Mesodermal cell (in vitro differentiated cells): ENCODE measurements at regions not wholly inside any gene's neighbourhood (a gene's known extent, or its start where the extent isn't known, plus 50 kb on each side); places are given as distances from the start of the nearest gene placed in this dataset.

Experiments used
- H3K27ac ChIP-seq: 2 replicates; pipeline ENCODE4 v1.7.0; 2013; ENCODE audit warnings: mild to moderate bottlenecking, low read depth, low read length, moderate library complexity; ENCODE audit not compliant: severe bottlenecking
- H3K36me3 ChIP-seq: 2 replicates; pipeline ENCODE4 v1.7.1; 2013; ENCODE audit warnings: mild to moderate bottlenecking, low read length, moderate library complexity; ENCODE audit not compliant: control insufficient read depth, insufficient read depth
- H3K4me1 ChIP-seq: one replicate; pipeline ENCODE4 v1.7.1; 2013; ENCODE audit warnings: mild to moderate bottlenecking, low read length; ENCODE audit not compliant: insufficient read depth, control insufficient read depth, poor library complexity, severe bottlenecking
- H3K4me3 ChIP-seq: 2 replicates; pipeline ENCODE4 v1.7.0; 2013; ENCODE audit warnings: low read length, control low read depth, mild to moderate bottlenecking; ENCODE audit not compliant: insufficient read depth, poor library complexity, severe bottlenecking; ENCODE audit errors: extremely low read depth
- H3K9me3 ChIP-seq: 2 replicates; pipeline ENCODE4 v1.7.1; 2013; ENCODE audit warnings: mild to moderate bottlenecking, low read length, moderate library complexity; ENCODE audit not compliant: control insufficient read depth
- WGBS, 2 experiments: methylation state at CpG; one replicate each; pipeline ENCODE4 v1.1.5; 2013; ENCODE audit warnings: missing lambda C conversion rate in 2 of 2; ENCODE audit not compliant: insufficient coverage in 2 of 2; 5-methylcytosine and 5-hydroxymethylcytosine counted together

DNA sequence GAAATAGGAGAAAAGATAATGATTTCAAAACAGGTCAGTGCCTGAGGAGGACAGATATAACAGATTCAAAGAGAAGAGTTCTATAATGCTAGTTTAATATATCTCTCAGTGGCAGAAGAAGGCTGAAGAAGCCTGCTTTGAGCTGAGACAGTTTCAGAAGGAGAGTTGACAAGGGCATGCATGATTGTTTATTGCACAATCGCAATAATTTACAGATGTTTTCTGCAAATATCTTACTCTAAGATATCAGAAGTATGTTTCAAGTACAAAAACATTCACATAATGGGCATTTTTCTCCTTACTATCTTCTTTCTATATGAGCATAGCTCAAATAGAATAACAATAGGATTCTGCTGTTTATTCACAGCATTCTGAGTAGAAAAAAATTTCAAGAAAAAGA is 557.7 kb upstream of the NRSN1 start:
- H3K4me3 ChIP-seq = no peak overlapping the region
- no peaks in the 10 kb centered on the region for H3K36me3 ChIP-seq
- H3K27ac ChIP-seq = no peak overlapping the region
- no CpG with 5 or more reads among the region's 1 CpG for WGBS, 2 experiments
- H3K4me1 ChIP-seq = no peaks in the 10 kb centered on the region
- H3K9me3 ChIP-seq = no peaks in the 10 kb centered on the region

DNA sequence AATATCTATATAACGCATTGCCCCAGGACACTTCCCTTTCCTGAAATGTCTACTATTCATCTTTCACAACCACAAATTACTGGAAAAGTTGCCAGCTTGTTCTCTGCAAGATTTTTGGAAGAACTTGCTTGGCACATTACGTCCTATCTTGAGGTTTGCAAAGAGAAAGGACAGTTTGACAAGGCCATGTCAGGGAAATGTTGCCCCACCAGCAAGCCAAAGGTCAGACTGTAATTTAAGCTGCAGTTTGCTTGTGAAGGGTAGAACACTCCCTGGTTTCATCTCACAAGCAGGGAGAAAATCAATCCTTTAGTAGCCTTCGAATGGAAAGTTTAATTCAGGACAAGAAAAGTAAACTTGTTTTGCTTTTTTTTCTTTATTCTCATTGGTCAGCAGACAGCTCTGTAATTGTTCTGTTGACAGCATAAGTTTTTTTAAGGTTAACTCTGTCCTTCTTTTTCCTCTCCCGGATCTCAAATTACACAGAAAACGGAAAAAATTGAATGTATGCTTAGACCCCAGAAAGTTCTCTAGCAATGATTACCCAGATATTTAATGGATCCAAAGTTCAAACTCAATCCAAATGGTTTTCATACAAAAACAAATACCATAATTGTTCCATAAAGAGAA is 541.8 kb upstream of the NRSN1 start:
- no peaks in the 10 kb centered on the region for H3K36me3 ChIP-seq
- 92% methylated on average over 4 of the region's 5 CpGs for WGBS, 2 experiments
- H3K27ac ChIP-seq = no peak overlapping the region
- H3K4me1 ChIP-seq = no peaks in the 10 kb centered on the region
- no peak overlapping the region for H3K4me3 ChIP-seq
- no peaks in the 10 kb centered on the region for H3K9me3 ChIP-seq

DNA sequence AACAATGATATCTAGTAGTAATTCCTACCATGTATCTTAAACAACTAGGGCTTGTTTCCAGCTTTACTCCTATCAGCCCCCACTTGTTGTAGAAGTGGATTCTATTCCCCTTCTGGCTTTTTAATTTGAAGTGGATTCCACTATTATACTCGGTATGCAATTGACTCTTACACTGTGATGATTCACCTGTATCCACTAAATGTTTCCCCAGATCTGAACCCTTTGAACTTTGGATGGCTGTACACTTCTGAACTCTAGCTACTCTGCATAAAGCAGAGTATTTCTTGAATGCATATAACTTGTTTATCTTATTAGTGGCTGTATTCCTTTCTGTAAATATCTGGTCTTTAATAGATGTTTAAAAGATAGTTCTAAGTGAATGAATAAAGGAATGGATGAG is 538.4 kb upstream of the NRSN1 start:
- 100% methylated on average over 1 of the region's 1 CpG for WGBS, 2 experiments
- Histone ChIP-seq H3K27ac (no peak overlapping the region), H3K4me3 (no peak overlapping the region), H3K4me1 (no peaks in the 10 kb centered on the region), H3K36me3 (no peaks in the 10 kb centered on the region), H3K9me3 (no peaks in the 10 kb centered on the region)

- no peaks in the 10 kb centered on the region for H3K4me1 ChIP-seq
- H3K9me3 ChIP-seq = no peaks in the 10 kb centered on the region
- H3K27ac ChIP-seq = no peak overlapping the region
- H3K4me3 ChIP-seq = no peak overlapping the region
- H3K36me3 ChIP-seq = no peaks in the 10 kb centered on the region
- WGBS, 2 experiments = no CpG with 5 or more reads among the region's 2 CpGs
These were observed 536.2 kb upstream of the NRSN1 start for GRCh38 chr6:23589811-23590210.

DNA sequence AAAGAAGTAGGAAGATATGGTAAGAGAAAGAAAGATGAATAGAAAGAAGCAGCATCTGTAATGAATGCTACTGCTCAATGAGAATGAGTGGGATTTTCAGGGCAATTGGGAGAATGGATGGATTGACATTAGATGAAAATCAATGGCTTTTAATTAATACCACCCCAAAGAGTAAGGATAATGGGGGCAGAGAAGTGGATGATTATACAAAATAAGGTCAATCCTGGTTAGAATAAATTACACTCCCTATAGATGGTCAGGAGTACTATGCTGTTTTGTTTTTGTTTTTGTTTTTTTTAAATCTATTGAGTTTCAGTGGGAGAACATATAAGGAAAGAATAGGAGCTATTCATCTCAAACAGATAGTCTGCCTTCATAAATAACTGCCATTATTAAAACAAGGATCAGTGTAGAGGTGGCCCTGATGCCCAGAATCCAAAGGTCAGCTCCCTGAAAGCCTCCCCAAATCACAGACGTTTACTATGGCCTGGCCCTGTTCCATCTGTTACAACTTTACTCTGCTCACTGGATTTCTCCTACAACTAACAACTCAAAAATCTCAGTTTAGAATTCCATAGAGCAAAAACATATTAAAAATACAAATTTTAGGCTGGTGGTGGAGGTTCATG is 535.4 kb upstream of the NRSN1 start:
- H3K36me3 ChIP-seq = no peaks in the 10 kb centered on the region
- H3K9me3 ChIP-seq = no peaks in the 10 kb centered on the region
- 43% methylated on average over 1 of the region's 1 CpG; no CpG with 5 or more reads in 1 of the 2 experiments for WGBS, 2 experiments
- no peaks in the 10 kb centered on the region for H3K4me1 ChIP-seq
- H3K4me3 ChIP-seq = no peak overlapping the region
- H3K27ac ChIP-seq = no peak overlapping the region

DNA sequence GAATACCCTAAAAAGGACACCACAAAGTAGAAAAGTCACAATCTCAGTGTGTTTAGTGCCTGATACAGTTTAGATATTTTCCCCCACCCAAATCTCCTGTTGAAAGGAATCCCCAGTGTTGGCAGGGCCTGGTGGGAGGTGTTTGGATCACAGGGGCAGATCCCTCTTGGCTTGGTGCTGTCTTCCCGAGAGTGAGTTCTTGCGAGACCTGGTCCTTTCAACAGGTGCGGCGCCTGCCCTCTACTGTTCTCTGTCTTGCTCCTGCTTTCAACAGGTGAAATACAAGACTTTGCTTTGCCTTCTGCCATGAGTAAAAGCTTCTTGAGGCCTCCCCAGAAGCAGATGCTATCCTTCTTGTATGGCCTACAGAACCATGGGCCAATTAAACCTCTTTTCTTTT is 534.3 kb upstream of the NRSN1 start:
- Histone ChIP-seq H3K9me3 (no peaks in the 10 kb centered on the region), H3K4me3 (no peak overlapping the region), H3K36me3 (no peaks in the 10 kb centered on the region), H3K4me1 (no peaks in the 10 kb centered on the region), H3K27ac (no peak overlapping the region)
- WGBS, 2 experiments = 89 to 96% methylated on average over 3 to 4 of the region's 4 CpGs

DNA sequence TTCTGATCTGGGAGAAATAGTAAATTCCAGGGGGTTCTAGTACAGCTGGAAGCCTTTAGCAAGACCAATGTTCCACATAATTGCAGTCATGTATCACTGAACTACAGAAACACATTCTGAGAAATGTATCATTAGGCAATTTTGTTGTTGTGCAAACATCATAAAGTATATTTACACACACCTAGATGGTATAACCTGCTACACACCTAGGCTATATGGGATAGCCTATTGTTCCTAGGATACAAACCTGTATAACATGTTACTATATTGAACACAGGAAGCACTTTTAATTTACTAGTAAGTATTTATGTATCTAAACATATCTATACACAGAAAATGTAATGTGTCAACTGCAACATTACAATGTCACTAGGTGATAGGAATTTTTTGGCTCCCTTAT is 525.9 kb upstream of the NRSN1 start:
- no peak overlapping the region for H3K4me3 ChIP-seq
- no peaks in the 10 kb centered on the region for H3K36me3 ChIP-seq
- H3K4me1 ChIP-seq = no peaks in the 10 kb centered on the region
- H3K9me3 ChIP-seq = no peaks in the 10 kb centered on the region
- no peak overlapping the region for H3K27ac ChIP-seq

- no peak overlapping the region for H3K4me3 ChIP-seq
- H3K36me3 ChIP-seq = no peaks in the 10 kb centered on the region
- H3K9me3 ChIP-seq = no peaks in the 10 kb centered on the region
- H3K4me1 ChIP-seq = no peaks in the 10 kb centered on the region
- H3K27ac ChIP-seq = no peak overlapping the region
- 100% methylated on average over 1 of the region's 1 CpG; no CpG with 5 or more reads in 1 of the 2 experiments for WGBS, 2 experiments
These were observed 524.1 kb upstream of the NRSN1 start for GRCh38 chr6:23601811-23602345.

DNA sequence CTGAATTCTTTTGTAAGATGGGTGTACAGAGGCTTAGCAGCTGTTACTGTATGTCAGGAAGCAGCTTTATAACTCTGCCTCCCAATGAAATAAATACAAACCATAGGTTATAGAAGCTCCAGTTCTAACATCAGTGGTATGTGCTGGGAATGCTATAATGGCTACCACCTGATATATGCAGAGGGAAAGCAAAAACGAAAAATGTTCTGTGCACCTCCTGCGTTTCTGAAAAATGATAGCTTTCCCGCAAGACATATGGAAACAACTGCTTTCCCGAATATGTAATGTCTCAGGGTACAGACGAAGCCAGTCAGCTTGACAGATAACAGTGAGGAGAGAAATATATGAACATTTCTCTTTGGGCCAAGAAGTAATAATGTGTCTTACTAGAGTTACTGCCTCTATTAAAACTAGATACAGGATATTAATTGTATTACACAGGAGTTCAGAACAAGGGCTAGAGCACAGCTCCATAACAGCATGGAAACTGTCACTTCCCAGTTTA is 517.0 kb upstream of the NRSN1 start:
- 92 to 93% methylated on average over 4 to 5 of the region's 5 CpGs for WGBS, 2 experiments
- no peak overlapping the region for H3K27ac ChIP-seq
- H3K36me3 ChIP-seq = no peaks in the 10 kb centered on the region

DNA sequence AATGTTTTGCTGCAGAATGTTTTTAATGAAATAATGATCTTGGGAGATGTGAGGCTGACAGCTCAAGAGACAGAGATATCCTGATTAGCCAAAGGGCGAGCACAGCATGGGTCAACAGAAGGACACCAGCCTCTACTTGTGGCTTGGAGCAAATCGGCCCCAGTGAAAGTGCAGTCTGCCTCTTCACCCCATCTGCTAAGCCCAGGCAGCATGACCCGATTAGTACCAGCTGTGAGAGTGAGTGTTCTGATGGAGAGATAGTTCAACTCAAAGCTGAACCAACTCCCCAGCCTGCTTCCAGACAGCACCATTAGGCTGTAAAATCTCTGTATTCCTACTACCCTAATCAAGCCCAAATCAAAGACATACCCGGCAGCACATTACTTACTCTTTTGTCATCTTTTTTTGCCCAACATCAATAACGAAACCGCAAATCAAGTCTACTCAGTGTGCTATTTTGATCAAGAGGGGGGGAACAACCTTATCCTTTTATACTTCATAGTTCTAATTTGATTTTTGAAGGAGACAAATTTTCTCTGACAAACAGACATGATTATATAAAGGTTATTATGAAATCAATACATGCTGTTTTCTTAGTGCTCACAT is 514.1 kb upstream of the NRSN1 start:
- H3K36me3 ChIP-seq = no peaks in the 10 kb centered on the region
- no peak overlapping the region for H3K4me3 ChIP-seq
- no peaks in the 10 kb centered on the region for H3K9me3 ChIP-seq
- no peak overlapping the region for H3K27ac ChIP-seq
- no peaks in the 10 kb centered on the region for H3K4me1 ChIP-seq
- 74% methylated on average over 2 of the region's 6 CpGs; no CpG with 5 or more reads in 1 of the 2 experiments for WGBS, 2 experiments

More for the DNA sequence above, 517.0 kb upstream of the NRSN1 start:
- Histone ChIP-seq H3K4me3 (no peak overlapping the region), H3K9me3 (no peaks in the 10 kb centered on the region), H3K4me1 (no peaks in the 10 kb centered on the region)

- H3K4me3 ChIP-seq = no peak overlapping the region
- H3K4me1 ChIP-seq = no peaks in the 10 kb centered on the region
- no peaks in the 10 kb centered on the region for H3K36me3 ChIP-seq
- no peaks in the 10 kb centered on the region for H3K9me3 ChIP-seq
- H3K27ac ChIP-seq = no peak overlapping the region
These were observed 507.6 kb upstream of the NRSN1 start for GRCh38 chr6:23618366-23618765.
